NCI-H1092 (cell line): ENCODE measurements at regions not wholly inside any gene's neighbourhood (a gene's known extent, or its start where the extent isn't known, plus 50 kb on each side); places are given as distances from the start of the nearest gene placed in this dataset.
"Not testable (repeated sequence)": the region's sequence is repeated elsewhere in the genome, so short reads cannot be mapped to it uniquely, and the experiment has no call there.

Experiments
- DNase-seq: peaks from one replicate; lab custom pipeline; 2025; lab: John Stamatoyannopoulos, UW

DNA sequence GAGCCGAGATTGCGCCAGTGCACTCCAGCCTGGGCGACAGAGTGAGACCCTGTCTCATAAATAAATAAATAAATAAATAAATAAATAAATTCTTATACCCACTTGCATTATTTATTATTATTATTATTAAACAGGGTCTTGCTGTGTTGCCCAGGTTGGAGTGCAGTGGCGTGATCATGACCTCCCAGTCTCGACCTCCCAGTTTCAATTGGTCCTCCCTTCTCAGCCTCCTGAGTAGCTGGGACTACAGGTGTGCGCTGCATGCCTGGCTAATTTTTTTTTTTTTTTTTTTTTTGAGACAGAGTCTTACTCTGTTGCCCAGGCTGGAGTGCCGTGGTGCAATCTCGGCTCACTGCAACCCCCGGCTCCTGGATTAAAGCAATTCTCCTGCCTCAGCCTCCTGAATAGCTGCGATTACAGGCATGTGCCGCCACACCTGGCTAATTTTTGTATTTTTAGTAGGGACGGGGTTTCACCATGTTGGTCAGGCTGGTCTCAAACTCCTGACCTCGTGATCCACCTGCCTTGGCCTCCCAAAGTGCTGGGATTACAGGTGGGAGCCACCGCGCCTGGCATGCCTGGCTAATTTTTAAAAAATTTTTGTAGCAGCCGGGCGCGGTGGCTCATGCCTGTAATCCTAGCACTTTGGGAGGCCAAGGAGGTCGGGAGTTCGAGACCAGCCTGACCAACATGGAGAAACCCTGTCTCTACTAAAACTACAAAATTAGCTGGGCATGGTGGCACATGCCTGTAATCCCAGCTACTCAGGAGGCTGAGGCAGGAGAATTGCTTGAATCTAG lies 150.2 kb downstream of the SEC14L1 start:
- not testable (repeated sequence) for DNase-seq

DNA sequence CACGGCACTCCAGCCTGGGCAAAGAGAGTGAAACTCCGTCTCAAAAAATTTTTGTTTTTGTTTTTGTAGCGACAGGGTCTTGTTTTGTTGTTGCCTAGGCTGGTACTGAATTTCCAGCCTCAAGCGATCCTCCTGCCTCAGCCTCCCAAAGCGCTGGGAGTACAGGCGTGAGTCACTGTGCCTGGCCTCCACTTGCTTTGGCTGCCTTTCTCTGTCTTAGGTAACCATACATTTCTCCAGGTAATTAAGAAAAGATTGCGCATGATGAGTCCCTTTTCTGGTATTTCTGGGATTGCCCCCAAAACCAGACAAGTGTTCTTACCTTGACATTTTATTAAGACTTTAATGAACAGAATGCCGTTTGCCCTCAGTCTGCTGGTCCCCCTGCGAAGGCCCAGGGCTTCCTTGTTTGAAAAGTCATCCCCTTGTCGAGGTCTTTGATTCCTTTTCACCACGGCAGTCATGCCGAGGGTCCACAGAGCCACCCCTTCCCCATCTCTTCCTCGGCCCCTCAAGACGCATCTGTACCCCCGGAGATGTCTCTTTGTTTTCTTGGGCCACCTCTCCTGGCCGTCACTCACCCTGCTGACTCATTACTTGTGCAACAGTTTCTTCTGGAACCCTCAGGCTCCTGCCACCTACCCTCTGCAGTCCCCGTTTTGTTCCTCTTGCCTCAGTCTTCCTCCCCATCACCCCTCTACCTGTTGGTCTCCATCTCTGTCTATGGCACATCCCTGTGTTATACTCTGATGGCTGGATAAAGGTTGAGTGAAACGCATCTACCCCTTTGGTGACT lies 151.0 kb downstream of the SEC14L1 start:
- DNase-seq = no peak

DNA sequence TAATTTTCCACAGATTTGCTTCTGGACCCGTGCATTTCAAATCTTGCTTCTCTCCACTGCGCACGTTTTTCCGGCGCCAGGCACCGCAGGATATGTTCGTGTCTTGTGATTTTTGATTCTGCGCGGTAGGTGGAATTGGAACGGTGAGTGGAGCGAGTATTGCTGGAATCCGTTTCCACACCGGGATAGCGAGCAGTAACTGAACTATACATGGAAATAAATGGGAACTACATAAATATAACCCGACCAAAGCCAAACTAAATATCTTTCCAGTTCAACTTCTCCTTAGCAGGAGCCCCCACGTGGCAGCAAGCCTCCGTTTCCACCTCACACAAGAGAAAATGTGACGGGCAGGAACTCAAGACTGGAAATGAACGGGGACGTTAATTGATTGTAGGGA lies 154.0 kb downstream of the SEC14L1 start:
- DNase-seq = no peak

DNA sequence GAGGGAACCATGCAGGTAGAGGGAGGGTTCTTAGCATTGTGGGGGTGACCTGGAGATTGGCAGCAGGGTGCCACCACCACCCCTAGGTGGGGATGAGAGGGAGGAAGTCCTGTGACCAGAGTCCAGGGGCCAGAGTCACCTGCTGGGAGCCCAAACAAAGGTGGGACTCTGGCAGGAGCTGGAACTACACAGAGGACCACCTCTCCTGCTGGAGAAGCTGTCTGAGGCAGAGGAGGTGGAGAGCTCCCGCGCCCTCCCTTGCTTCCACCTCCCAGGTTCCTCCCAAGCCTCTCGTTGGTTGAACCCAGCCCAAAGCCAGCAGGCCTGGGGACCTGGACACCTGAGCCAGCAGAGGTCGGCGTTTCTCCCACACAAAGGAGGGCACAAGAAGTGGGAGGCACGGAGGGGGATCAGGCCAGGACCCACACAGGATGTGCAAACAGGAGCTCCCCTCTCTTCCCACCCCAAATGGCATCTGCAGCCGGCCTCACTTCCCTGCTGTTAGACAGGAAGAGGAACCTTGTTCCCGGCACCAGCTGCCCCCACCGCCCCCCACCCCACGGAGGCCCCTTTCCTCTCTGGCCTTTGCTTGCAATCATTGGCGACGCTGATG lies 154.6 kb downstream of the SEC14L1 start:
- DNase-seq = no peak

DNA sequence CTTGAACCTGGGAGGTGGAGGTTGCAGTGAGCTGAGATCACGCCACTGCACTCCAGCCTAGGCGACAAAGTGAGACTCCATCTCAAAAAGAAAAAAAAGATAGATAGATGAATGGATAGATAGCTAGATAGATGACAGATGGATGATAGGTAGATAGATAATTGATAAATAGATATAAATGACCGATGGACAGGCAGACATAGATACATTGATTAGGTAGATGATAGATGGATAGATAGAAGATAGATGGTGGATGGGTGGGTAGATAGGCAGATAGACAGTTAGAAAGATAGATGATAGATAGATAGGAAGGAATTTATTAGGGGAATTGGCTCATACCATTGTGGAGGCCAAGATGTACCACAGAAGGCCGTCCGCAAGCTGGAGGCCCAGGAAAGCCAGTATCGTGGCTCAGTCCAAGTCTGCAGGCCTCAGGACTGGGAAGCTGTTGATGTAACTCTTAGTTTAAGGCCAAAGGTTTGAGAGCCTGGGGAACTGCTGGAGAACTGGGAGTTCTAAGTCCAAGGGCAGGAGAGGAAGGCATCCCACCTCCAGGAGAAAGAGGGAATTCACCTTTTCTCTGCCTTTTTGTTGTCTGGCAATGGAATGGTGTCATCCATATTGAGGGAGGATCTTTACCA lies 156.1 kb downstream of the SEC14L1 start:
- DNase-seq = no peak

DNA sequence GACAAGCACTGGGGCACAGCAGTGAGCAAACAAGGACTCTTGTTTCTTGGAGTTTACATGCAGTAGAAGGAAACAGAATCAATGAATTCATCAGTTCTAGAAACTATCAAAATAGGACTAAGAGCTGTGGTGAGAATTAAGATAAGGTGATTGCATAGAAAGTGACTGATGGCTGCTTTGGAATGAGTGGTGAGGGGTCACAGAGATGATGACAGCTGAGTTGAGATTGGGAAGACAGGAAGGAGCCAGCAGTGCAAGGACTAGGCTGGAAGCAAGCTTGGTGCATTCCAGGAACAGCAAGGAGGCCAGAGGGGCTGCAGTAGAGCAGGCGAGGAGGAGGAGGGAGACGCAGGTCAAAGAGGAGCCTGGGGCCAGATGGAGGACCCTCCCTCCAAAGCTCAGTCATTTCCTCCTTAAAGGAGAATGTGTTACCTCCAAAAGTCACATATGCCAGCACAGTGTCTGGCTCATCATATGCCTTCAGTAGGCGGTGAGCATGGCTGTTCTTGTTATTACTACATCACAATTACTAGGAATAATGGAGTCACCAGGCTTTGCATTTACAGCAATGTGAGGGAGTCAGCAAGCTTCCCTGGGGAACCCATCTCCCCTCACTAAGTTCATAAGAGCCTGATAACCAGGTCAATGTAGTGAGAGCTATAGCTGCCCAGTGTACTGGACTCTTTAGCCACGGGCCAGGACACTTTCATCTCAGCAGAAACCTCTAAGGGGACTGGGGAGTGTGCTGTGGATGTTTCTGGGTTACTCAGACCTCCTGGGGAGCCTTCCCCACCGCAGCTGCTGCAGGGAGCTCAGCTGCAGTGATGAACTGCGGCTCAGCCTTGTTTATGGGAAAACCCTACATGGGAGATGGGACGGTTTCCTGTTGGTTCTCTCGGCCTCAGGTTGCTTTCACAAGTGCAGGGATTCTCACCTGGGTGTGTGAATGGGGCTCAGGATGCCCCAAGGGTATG lies 157.2 kb downstream of the SEC14L1 start:
- no peak for DNase-seq

DNA sequence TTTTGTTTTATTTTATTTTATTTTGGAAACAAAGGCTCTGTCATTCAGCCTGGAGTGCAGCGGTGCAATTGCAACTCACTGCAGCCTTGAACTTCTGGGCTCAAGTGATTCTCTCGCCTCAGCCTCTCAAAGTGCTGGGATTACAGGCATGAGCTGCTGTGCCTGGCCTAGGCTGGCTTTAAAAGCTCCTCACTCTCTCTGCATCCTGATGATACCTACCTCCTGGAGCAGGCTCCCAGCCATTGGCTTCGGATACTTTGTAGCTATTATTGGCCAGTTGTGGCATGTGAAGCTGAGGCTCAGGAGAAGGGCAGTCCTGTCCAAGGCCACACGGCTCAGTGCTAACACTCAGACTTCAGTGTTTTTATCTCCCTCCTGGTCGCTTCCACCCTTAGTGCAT lies 158.0 kb downstream of the SEC14L1 start:
- DNase-seq = no peak

DNA sequence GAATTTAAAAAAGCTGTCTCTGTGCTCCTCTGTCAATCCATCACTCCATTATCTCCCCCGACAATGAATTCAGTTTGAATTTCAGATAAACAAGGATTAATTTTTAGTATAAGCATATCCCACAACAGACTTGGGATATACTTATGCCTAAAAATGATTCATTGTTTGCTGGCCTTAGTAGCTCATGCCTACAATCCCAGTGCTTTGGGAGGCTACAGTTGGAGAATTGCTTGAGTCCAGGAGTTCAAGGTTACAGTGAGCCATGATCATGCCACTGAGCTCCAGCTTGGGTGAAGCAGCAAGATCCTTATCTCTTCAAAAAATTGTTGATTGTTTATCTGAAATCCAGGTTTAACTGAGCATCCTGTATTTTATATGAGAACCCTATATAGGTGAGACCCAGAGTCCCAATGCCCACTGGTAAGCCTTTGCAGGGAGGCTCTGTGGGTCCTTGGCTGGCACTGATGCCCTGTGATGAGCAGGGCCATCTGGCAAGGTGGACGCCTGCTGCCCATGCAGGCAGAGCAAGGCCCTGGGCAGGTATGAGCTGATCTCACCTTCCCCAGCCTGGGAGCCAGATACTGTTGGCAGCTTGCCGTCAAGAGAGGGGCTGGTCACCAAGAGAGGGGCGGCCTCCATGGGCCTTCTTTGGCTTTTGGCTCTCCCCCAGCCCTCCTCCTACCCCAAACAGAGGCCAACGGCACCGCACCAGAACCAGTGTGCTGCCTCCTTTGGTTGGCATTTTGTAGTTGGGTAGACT lies 158.7 kb downstream of the SEC14L1 start:
- DNase-seq = no peak

DNA sequence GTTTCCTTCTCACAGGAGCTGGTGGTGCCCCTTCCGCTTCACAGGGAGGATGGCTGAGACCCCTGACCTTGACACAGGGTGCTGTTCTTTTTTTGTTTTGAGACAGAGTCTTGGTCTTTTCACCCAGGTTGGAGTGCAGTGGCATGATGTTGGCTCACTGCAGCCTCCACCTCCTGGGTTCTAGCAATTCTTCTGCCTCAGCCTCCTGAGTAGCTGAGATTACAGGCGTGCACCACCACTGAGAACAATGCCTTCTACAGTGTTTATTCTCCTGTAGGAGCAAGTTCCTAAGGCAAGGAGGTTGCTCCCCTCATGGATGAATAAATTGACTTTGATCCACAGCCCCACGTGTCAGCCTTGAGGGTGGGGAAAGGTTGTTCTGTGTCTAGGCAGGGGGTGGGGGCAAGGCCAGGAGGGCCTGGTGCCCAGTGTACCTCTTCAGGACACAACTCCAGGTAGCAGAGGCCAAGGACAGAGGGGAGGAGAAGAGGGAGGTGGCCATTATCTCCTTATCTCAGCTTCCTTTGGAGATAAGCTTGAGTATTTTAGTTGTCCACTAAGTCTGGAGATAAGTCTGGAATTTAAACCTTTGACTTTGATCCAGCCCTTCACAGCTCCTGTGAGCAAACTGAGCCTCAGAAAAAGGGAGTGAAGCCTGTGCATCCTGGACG lies 159.4 kb downstream of the SEC14L1 start:
- DNase-seq = no peak

DNA sequence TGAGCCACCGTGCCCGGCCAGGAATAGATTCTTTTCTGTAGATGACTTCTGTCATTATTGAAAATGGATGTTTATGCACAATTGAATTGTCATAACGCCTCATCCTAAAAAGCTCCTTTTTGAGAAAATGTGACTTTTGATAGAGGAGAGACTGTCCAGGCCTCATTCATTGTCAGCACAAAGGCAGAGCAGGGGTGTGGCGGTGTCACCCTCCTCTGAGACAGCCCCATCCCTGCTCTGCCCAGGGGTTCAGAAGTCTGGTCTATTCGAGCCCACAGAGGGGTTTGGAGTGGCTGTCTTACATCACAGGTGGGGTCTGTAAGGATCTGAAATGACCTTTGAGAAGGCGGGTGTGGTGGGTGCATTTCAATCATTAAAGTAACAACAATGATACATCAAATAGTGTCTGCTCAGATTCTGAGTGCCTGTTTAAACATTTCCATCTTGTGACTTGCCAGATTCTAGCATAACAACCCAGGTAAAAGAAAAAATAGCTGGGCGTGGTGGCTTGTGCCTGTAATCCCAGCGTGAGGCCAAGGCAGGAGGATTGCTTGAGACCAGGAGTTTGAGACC lies 161.0 kb downstream of the SEC14L1 start:
- DNase-seq = no peak

DNA sequence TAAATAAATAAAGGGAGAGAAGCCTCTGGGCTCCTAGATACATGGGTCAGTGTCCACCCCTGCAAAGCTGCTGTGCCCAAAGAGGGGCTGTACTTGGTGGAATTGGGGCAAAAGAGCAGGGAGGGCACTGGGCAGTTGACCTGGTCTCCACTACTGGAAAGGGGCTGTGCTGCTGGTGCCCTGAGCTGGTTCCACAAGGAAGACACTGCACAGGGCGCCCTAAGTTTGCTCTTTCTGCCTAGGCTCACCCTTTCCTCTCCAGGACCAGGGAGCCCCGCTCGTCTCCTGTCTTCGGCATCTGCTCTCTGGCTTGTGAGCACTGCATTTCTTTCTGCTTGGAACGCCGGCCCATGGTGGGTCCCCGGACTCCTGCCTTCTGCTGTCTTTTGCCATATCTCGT lies 161.9 kb downstream of the SEC14L1 start:
- DNase-seq = no peak

DNA sequence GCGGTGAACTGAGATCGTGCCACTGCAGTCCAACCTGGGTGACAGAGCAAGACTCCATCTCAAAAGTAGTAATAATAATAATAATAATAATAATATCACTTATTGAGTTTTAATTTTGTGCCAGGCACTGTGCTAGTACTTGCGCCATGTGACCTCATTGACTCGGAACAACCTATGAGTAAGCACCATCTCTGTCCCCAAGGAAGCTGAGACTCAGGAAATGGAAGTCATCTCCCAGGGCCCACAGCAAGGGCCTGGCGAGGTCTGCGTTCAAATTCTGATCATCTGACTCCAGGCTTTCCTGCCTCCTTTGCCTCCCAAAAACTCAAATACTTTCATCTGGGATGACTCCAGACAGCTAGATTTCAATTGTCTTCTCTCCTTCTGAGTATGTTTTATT lies 162.9 kb downstream of the SEC14L1 start:
- no peak for DNase-seq

DNA sequence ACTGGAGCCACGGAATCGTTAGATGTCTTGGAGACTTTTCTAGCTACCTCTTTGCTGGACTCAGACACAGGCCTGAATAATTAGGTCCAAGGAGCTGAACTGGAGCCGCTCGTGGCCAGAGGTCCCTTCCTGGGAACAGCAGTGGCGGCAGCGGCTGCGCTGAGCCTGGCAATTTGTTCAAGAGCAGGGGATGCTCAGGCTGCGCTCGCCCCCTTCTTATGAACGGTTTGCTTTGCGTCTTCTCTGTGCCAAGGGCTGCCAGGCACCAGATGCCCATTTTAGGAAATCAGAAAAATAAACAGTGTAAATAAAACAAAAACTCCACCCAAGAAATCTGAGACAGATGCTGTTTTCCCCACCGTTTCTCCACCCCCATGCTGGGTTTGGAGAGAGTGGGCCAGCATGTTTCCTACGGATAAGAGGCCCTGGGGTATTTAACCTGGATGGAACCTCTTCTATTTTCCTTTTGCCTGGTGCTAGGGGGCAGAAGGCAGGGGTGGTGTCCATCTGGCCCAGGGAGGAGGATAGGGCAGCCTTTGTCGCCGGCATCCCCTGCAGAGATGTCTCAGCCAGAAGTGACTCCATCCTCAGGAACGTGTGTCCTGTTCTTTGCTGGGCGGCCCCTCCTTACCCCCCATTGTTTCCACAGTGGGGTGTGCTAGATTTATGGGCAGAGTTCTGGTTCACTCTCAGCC lies 163.4 kb downstream of the SEC14L1 start:
- DNase-seq = no peak

DNA sequence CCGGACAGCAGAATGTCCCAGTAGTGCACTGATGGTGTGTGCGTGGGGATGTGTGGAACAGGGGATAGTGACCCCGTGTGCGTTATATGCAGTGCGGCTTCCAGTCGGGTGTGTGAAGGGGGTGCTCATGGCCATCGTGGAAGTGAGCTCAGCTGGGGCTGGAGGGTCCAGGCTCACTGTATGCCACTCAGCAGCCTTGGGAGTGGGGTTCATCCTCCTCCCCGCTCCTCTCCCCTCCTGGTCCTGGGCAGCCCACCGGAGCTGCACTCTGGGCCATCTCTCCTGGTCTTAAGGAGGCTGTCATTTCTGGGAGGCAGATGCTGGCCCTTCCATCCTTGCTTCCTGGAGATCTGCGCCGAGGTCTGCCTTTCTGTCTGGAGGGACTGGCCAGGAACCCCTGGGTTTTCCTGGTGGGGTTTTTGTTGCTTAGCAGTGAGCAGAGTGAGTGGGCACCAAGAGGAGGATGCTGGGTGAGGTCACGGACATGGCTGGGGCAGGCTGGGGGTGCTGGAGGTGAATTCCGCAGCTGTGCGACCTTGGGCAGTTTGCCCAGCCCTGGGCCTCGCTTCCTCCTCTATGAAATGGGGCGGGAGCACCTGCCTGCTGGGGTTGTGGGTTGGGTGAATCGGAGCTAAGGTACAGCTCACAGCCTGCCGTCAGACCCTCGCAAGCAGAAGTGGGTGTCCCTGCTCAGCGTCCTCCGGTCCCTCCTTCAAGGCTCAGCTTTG lies 164.1 kb downstream of the SEC14L1 start:
- no peak for DNase-seq

DNA sequence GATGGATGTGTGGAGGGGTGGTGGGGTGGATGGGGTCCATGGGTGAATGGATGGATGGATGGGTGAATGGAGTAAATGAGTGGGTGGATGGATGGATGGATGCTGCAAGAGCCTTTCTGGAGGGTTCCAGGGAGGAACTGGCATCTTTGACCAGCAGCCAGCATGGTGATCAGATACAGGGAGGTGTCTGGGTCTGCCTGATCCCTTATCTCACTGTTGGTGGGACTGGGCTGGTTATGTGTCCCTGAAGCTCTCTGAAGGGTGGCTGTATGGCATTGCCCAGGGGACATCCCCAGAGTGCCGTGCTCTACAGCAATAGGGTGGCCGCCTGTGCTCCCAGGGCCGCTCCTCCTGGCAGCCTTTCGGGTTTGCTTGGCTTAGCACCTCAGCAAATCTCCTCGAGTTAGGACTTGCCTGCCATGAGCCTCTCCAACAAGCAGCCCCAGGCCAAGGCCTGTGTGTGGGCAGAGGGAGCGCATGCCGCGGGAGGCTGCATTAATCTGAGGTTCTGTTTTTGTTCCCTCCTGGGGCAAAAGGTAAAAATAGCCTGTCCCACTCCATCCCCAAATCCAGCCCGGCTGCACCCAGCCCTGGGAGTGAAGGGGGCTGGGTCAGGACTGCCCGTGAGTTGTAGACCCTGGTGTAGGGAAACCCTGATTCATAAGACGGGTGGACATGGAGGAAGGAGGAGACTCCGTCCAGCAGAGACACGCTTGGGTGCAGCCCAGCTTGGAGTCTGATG lies 165.4 kb downstream of the SEC14L1 start:
- DNase-seq = no peak

DNA sequence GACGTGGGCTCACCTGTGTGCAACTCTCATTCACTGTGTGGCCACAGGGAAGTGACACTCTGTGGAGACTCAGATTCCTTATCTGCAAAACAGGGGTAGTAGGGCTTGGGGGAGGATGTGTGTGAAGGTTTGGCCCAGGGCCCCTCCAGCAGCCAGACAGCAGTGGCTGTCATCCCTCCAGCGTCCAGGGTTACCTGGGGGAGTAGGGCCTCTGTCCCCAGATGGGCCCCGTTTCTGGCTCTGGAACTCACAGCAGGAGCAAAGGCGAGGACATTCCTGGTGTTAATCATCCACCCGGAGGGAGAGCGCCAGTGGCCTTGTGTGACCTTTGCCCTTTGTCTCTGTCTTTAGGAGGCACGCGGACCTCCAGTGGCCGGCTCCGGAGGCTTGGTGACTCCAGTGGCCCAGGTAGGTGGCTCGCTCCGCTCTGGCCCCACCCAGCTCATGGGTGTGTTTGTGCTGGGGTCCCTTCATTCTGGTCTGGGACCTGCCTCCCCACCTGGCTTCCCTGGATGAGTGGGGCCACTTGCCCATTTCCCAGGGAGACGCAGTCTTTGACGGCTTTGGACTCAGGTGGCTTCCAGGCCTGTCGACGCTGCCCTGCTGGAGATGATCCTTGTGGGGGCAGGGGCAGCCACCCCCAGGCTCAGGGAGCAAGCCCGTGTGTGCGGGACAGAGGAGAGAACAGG lies 166.2 kb downstream of the SEC14L1 start:
- DNase-seq = no peak
